Liver (tissue), 3 donors: ENCODE measurements at regions not wholly inside any gene's neighbourhood (a gene's known extent, or its start where the extent isn't known, plus 50 kb on each side); places are given as distances from the start of the nearest gene placed in this dataset.

Experiments
- FOXA1 ChIP-seq: IDR thresholded peaks from 2 replicates; pipeline ENCODE4 v1.6.1; 2016; ENCODE audit warnings: antibody characterized with exemption
- REST ChIP-seq: IDR thresholded peaks from 2 replicates; pipeline ENCODE4 v1.6.1; 2016; ENCODE audit warnings: antibody characterized with exemption, mild to moderate bottlenecking
- TAF1 ChIP-seq: conservative IDR thresholded peaks from 2 replicates; pipeline ENCODE4 v1.6.1; 2016; ENCODE audit warnings: antibody characterized with exemption, mild to moderate bottlenecking
- YY1 ChIP-seq: IDR thresholded peaks from 2 replicates; pipeline ENCODE4 v1.6.1; 2016; ENCODE audit warnings: antibody characterized with exemption, mild to moderate bottlenecking
- TF ChIP-seq, protein P1 (sequence below): IDR thresholded peaks from 2 replicates; pipeline ENCODE4 v1.6.1; 2016; ENCODE audit warnings: antibody characterized with exemption
- TF ChIP-seq, protein P2 (sequence below): fragments of 150-350 bp; IDR thresholded peaks from 2 replicates; pipeline ENCODE4 v1.5.1; 2017; ENCODE audit warnings: improper control_type of control experiment, low read depth, low read length; ENCODE audit not compliant: missing input control
- donor health status: healthy.
- donor health status: healthy.

DNA sequence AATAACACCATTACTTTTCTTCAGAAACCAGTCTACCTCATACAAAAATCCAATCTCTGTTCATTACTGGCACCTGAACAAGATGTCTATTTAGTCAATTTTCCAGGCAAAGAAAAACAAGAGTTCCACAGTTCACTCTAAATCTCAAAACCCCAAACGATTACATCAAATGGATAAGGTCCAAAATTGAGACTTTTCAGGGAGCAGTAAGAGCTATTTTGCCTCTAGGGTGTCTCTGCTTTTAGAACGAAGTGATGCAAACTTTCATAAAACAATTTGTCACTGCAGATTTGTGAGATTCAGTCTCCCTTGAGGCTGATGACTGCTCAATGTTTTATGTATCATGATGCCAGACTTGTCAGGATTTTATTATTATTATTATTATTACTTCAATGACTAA is 937.0 kb upstream of the PHF14 start:
- TF ChIP-seq, protein P1, sequence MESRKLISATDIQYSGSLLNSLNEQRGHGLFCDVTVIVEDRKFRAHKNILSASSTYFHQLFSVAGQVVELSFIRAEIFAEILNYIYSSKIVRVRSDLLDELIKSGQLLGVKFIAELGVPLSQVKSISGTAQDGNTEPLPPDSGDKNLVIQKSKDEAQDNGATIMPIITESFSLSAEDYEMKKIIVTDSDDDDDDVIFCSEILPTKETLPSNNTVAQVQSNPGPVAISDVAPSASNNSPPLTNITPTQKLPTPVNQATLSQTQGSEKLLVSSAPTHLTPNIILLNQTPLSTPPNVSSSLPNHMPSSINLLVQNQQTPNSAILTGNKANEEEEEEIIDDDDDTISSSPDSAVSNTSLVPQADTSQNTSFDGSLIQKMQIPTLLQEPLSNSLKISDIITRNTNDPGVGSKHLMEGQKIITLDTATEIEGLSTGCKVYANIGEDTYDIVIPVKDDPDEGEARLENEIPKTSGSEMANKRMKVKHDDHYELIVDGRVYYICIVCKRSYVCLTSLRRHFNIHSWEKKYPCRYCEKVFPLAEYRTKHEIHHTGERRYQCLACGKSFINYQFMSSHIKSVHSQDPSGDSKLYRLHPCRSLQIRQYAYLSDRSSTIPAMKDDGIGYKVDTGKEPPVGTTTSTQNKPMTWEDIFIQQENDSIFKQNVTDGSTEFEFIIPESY = no peak
- TF ChIP-seq YY1 (no peak), FOXA1 (no peak), REST (no peak), TAF1 (no peak)
- TF ChIP-seq, protein P2, sequence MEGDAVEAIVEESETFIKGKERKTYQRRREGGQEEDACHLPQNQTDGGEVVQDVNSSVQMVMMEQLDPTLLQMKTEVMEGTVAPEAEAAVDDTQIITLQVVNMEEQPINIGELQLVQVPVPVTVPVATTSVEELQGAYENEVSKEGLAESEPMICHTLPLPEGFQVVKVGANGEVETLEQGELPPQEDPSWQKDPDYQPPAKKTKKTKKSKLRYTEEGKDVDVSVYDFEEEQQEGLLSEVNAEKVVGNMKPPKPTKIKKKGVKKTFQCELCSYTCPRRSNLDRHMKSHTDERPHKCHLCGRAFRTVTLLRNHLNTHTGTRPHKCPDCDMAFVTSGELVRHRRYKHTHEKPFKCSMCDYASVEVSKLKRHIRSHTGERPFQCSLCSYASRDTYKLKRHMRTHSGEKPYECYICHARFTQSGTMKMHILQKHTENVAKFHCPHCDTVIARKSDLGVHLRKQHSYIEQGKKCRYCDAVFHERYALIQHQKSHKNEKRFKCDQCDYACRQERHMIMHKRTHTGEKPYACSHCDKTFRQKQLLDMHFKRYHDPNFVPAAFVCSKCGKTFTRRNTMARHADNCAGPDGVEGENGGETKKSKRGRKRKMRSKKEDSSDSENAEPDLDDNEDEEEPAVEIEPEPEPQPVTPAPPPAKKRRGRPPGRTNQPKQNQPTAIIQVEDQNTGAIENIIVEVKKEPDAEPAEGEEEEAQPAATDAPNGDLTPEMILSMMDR = no peak
